Hepatic stellate cell (primary cell): ENCODE measurements at regions not wholly inside any gene's neighbourhood (a gene's known extent, or its start where the extent isn't known, plus 50 kb on each side); places are given as distances from the start of the nearest gene placed in this dataset.

ENCODE experiments used
- DNase-seq: peaks from one replicate; pipeline ENCODE4 v3.0.0; 2011; ENCODE audit warnings: low spot score

- DNase-seq, result peak; percentile 13
Observed at GRCh38 chr13:105139380-105140285, 1395.8 kb downstream of the EFNB2 start.

GRCh38 chr13:105139048-105139379, 1396.4 kb downstream of the EFNB2 start:
- DNase-seq, result no peak

GRCh38 chr13:105135852-105136615, 1399.4 kb downstream of the EFNB2 start:
- DNase-seq, result no peak

GRCh38 chr13:105127732-105128131, 1407.7 kb downstream of the EFNB2 start:
- DNase-seq, result no peak

GRCh38 chr13:105121221-105121620, 1414.2 kb downstream of the EFNB2 start:
- DNase-seq, result no peak

- DNase-seq, result no peak
Observed at GRCh38 chr13:105118426-105118985, 1417.0 kb downstream of the EFNB2 start.

- DNase-seq, result no peak
Observed at GRCh38 chr13:105116966-105117365, 1418.5 kb downstream of the EFNB2 start.

GRCh38 chr13:105112561-105112960, 1422.9 kb downstream of the EFNB2 start:
- no peak for DNase-seq

GRCh38 chr13:105107781-105108180, 1427.7 kb downstream of the EFNB2 start:
- no peak for DNase-seq

- no peak for DNase-seq
Observed at GRCh38 chr13:105105471-105105870, 1430.0 kb downstream of the EFNB2 start.

GRCh38 chr13:105097521-105097920, 1437.9 kb downstream of the EFNB2 start:
- no peak for DNase-seq

- DNase-seq, result no peak
Observed at GRCh38 chr13:105089858-105090643, 1445.4 kb downstream of the EFNB2 start.

- DNase-seq, result no peak
Observed at GRCh38 chr13:105087945-105088344, 1447.5 kb downstream of the EFNB2 start.

GRCh38 chr13:105084931-105085330, 1450.5 kb downstream of the EFNB2 start:
- DNase-seq, result no peak

- DNase-seq, result no peak
Observed at GRCh38 chr13:105083992-105084391, 1451.5 kb downstream of the EFNB2 start.

GRCh38 chr13:105074755-105075154, 1460.7 kb downstream of the EFNB2 start:
- DNase-seq, result no peak

- no peak for DNase-seq
Observed at GRCh38 chr13:105073041-105073440, 1462.4 kb downstream of the EFNB2 start.

GRCh38 chr13:105070452-105070851, 1465.0 kb downstream of the EFNB2 start:
- DNase-seq, result no peak

- DNase-seq, result no peak
Observed at GRCh38 chr13:105069106-105069505, 1466.4 kb downstream of the EFNB2 start.

- DNase-seq, result no peak
Observed at GRCh38 chr13:105063676-105064075, 1471.8 kb downstream of the EFNB2 start.

GRCh38 chr13:105059786-105060185, 1475.7 kb downstream of the EFNB2 start:
- no peak for DNase-seq

- no peak for DNase-seq
Observed at GRCh38 chr13:105058517-105058916, 1476.9 kb downstream of the EFNB2 start.
